ENCODE measurements at regions not wholly inside any gene's neighbourhood (a gene's known extent, or its start where the extent isn't known, plus 50 kb on each side); places are given as distances from the start of the nearest gene placed in this dataset.

DNA sequence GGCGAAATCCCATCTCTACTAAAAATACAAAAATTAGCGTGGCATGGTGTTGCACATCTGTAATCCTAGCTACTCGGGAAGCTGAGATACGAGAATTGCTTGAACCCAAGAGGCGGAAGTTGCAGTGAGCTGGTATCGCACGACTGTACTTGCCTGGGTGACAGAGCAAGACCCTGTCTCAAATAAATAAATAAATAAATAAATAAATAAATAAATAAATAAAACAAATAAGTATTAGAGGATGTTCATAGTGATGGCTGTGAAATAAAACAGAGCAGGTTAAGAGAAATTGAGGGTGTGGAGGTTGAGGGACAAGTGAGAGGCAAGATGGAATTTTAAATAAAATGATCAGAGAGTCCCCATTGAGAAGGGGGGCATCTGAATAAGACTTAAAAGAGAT lies 124.7 kb upstream of the DST start:
- Histone ChIP-seq H3K4me2 (ENCODE audit: low read length) (no peak overlapping the region), H4K20me1 (ENCODE audit: insufficient read depth) (0 out of 2 replicates have a peak, but pooled peaks cover 3% of the 10 kb centered on the region), H3K79me2 (ENCODE audit: insufficient read depth, low read length) (peaks cover 93% of the 10 kb centered on the region), H3K9me3 (ENCODE audit: control insufficient read depth in 1 of 2, insufficient read depth in 1 of 2, low read depth in 1 of 2, low read length in 2 of 2) (no peaks in the 10 kb centered on the region), H3K4me3 (replicated peaks in 1 of 2; ENCODE audit: low read depth in 1 of 2, low read length in 2 of 2) (no peak overlapping the region), H2AFZ (ENCODE audit: low read depth, low read length, poor library complexity, severe bottlenecking) (no peak overlapping the region), H3K9me2 (ENCODE audit: insufficient read depth) (no peaks in the 10 kb centered on the region), H3K27me3 (ENCODE audit: insufficient read depth, low read length) (no peaks in the 10 kb centered on the region), H3K4me1 (ENCODE audit: control insufficient read depth in 1 of 2, insufficient read depth in 2 of 2, low read length in 2 of 2) (peaks cover 52 to 60% of the 10 kb centered on the region in 2 experiments), H3K9ac (ENCODE audit: low read length) (no peak overlapping the region), H3K27ac (ENCODE audit: low read depth, low read length) (no peak overlapping the region), H3K36me3 (ENCODE audit: control insufficient read depth in 1 of 2, insufficient read depth in 2 of 2, low read length in 2 of 2) (no peaks in the 10 kb centered on the region)
- TF ChIP-seq CTCF (IDR thresholded peaks at IDR 0.05 in 2 of 3, conservative IDR thresholded peaks at IDR 0.05 in 1 of 3; ENCODE audit: borderline replicate concordance in 1 of 3, insufficient read depth in 1 of 3, low read depth in 2 of 3, low read length in 2 of 3) (no peak), CBX3 (IDR thresholded peaks at IDR 0.05; ENCODE audit: low read depth) (no peak), FOSL1 (IDR thresholded peaks at IDR 0.05; ENCODE audit: low read depth) (no peak), YY1 (IDR thresholded peaks at IDR 0.05; ENCODE audit: extremely low read depth, insufficient replicate concordance, low read depth, low read length) (no peak), JUND (IDR thresholded peaks at IDR 0.05) (no peak), ATF3 (IDR thresholded peaks at IDR 0.05) (no peak), RAD21 (IDR thresholded peaks at IDR 0.05; ENCODE audit: low read depth) (no peak)
- BruUV-seq (replicated peaks), result no TSS peak
- intact Hi-C loops (cut with micrococcal nuclease), result no loop called here
- DNase-seq (ENCODE audit: low read depth, low spot score), result no peak
- ChIA-PET RAD21 (ENCODE audit: low non-redundant PET in 1 of 2, low total read pairs in 2 of 2, uncharacterized antibody in 2 of 2, unreplicated experiment in 2 of 2) (no interaction called here), POLR2A (no interaction called here), CTCF (interaction anchor here (0.9 to 1.4 kb wide), 3 partner anchors 10 to 128 kb away, joined by 3 to 4 read pairs (median 3); no protein-coding TSS in a partner anchor)
- ATAC-seq, result no peak

GRCh38 chr6:56766806-56767178 lies 124.1 kb upstream of the DST start:
- POLR2A ChIA-PET, result no interaction called here
- Histone ChIP-seq H3K36me3 (ENCODE audit: control insufficient read depth in 1 of 2, insufficient read depth in 2 of 2, low read length in 2 of 2) (no peaks in the 10 kb centered on the region), H2AFZ (ENCODE audit: low read depth, low read length, poor library complexity, severe bottlenecking) (no peak overlapping the region), H3K79me2 (ENCODE audit: insufficient read depth, low read length) (peaks cover 92% of the 10 kb centered on the region), H3K27ac (ENCODE audit: low read depth, low read length) (no peak overlapping the region), H3K4me3 (replicated peaks in 1 of 2; ENCODE audit: low read depth in 1 of 2, low read length in 2 of 2) (no peak overlapping the region), H3K27me3 (ENCODE audit: insufficient read depth, low read length) (no peaks in the 10 kb centered on the region), H3K9me3 (ENCODE audit: control insufficient read depth in 1 of 2, insufficient read depth in 1 of 2, low read depth in 1 of 2, low read length in 2 of 2) (no peaks in the 10 kb centered on the region), H3K4me1 (ENCODE audit: control insufficient read depth in 1 of 2, insufficient read depth in 2 of 2, low read length in 2 of 2) (peaks cover 46 to 58% of the 10 kb centered on the region in 2 experiments), H4K20me1 (ENCODE audit: insufficient read depth) (0 out of 2 replicates have a peak, but pooled peaks cover 3% of the 10 kb centered on the region), H3K9ac (ENCODE audit: low read length) (no peak overlapping the region), H3K4me2 (ENCODE audit: low read length) (no peak overlapping the region), H3K9me2 (ENCODE audit: insufficient read depth) (no peaks in the 10 kb centered on the region)
- no TSS peak for BruUV-seq (replicated peaks)
- intact Hi-C loops (cut with micrococcal nuclease), result no loop called here
- RAD21 ChIA-PET (ENCODE audit: low non-redundant PET in 1 of 2, low total read pairs in 2 of 2, uncharacterized antibody in 2 of 2, unreplicated experiment in 2 of 2), result no interaction called here
- DNase-seq (ENCODE audit: low read depth, low spot score) (no peak), ATAC-seq (no peak)
- CTCF ChIA-PET, result interaction anchor here (0.9 to 1.4 kb wide), 3 partner anchors 10 to 127 kb away, joined by 3 read pairs; no protein-coding TSS in a partner anchor
- TF ChIP-seq ZBTB33 (IDR thresholded peaks at IDR 0.05; ENCODE audit: extremely low read depth, insufficient replicate concordance, low read length) (no peak), ZFX (IDR thresholded peaks at IDR 0.05) (no peak), EZH2 (IDR thresholded peaks at IDR 0.05) (no peak), EZH2phosphoT487 (IDR thresholded peaks at IDR 0.05; ENCODE audit: borderline replicate concordance) (no peak), CEBPB (IDR thresholded peaks at IDR 0.05; ENCODE audit: low read depth) (no peak), EGR1 (IDR thresholded peaks at IDR 0.05; ENCODE audit: low read depth) (no peak)
- TF ChIP-seq, protein P1, sequence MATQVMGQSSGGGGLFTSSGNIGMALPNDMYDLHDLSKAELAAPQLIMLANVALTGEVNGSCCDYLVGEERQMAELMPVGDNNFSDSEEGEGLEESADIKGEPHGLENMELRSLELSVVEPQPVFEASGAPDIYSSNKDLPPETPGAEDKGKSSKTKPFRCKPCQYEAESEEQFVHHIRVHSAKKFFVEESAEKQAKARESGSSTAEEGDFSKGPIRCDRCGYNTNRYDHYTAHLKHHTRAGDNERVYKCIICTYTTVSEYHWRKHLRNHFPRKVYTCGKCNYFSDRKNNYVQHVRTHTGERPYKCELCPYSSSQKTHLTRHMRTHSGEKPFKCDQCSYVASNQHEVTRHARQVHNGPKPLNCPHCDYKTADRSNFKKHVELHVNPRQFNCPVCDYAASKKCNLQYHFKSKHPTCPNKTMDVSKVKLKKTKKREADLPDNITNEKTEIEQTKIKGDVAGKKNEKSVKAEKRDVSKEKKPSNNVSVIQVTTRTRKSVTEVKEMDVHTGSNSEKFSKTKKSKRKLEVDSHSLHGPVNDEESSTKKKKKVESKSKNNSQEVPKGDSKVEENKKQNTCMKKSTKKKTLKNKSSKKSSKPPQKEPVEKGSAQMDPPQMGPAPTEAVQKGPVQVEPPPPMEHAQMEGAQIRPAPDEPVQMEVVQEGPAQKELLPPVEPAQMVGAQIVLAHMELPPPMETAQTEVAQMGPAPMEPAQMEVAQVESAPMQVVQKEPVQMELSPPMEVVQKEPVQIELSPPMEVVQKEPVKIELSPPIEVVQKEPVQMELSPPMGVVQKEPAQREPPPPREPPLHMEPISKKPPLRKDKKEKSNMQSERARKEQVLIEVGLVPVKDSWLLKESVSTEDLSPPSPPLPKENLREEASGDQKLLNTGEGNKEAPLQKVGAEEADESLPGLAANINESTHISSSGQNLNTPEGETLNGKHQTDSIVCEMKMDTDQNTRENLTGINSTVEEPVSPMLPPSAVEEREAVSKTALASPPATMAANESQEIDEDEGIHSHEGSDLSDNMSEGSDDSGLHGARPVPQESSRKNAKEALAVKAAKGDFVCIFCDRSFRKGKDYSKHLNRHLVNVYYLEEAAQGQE (IDR thresholded peaks at IDR 0.05; ENCODE audit: low read depth), result no peak
